ENCODE measurements at regions not wholly inside any gene's neighbourhood (a gene's known extent, or its start where the extent isn't known, plus 50 kb on each side); places are given as distances from the start of the nearest gene placed in this dataset.

- TF ChIP-seq EZH2phosphoT487 (IDR thresholded peaks at IDR 0.05; ENCODE audit: insufficient read depth, low read depth) (no peak), EZH2 (IDR thresholded peaks at IDR 0.05; ENCODE audit: insufficient read depth, poor library complexity, severe bottlenecking) (no peak)
These were observed 62.0 kb upstream of the SEMA3A start for GRCh38 chr7:84256571-84256971.

Measured in GM23248 (cell line).